ENCODE measurements at regions not wholly inside any gene's neighbourhood (a gene's known extent, or its start where the extent isn't known, plus 50 kb on each side); places are given as distances from the start of the nearest gene placed in this dataset.
"Not testable (repeated sequence)": the region's sequence is repeated elsewhere in the genome, so short reads cannot be mapped to it uniquely, and the experiment has no call there.

DNA sequence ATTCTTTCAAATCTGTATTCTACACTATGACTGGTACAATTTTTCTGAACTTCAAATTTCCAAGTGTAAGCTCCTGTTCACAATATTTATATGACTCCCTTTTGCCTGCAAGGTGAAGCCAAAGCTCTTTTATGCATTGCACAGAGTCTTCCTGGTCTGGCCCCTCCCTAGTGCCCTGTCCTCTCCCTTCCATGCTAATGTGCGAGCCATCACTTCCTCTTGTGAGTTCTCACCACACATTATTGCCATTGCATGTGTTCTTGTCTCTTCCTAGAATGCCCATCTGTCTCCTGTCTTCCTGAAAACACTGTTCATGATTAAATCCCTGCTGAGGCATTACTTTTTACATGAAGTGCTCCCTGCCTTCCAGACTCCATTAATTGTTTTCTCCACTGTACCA, 169.9 kb downstream of the MC4R start:
- DNase-seq (ENCODE audit: low read depth in 2 of 2), result no peak

DNA sequence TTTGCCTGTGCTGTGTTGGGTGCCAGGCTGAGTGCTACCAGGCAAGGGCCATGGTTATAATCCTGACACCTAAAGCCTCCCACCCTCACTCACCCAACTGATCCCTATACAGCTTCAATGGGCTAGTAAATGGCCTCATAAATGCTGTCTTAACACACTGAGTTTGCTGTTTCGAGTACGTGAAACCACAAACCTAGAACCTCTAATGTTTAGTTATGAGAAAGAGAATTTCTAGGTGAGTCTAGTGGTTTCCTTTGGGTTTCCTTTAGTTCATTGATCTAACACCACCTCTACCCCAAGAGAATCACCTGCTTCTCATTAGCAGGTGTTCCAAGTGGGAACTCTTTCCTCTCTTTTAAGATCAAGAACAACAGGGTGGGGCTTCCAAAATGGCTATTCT, 172.0 kb downstream of the MC4R start:
- DNase-seq (ENCODE audit: low read depth in 2 of 2), result no peak

DNA sequence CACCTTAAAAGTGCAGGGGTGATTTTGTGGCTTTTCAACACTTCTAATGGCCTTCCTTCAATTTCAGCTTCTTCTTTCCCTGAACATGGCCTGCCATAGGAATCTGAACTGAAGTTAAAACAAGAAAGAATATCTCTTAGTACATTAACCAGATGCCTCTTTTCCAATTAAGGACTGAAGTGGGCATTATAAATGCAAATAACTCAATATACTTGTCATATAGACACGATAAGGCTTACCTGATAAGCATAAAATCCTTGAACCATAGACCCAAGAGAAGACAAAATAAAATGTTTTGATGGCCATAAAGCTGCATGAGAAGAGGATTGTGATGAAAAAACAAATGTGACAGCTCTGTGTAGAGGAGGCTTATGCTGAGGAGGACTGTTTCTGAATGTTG, 173.1 kb downstream of the MC4R start:
- DNase-seq (ENCODE audit: low read depth in 2 of 2), result no peak

DNA sequence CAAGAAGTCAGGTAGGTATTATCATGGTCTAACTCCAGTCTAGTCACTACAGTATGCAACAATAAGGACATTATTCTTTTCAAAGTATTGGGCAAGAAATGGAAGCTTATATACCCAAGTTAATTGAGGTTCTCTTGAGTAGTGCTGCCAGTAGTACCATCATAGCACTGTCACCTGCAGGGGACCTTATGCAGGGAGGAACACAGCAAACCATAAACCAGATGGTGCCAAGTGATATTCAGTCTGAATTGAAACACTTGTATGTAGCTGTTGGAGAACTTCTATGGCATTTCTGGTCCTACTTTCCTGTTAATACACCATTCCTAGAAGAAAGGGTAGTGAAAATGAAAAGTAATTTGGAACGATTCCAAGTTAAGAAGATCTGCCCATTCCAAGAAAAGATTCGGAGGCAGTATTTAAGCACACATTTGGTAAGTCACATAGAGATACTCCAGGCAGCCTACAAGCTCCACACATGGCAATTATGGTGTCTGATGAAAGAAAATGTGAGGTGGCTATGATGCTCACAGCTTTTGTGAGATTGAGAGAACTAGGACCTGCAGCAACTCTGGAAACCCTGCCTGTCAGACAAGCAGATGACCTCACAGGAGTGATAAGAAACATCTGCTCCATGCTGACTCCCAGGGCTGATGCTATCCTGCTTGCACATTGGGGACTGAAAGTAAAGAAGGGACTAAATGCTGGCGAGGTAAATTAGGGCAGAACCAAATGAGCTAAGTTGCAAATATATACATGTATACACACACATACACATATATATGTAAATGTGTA, 174.7 kb downstream of the MC4R start:
- no peak for DNase-seq (ENCODE audit: low read depth in 2 of 2)

DNA sequence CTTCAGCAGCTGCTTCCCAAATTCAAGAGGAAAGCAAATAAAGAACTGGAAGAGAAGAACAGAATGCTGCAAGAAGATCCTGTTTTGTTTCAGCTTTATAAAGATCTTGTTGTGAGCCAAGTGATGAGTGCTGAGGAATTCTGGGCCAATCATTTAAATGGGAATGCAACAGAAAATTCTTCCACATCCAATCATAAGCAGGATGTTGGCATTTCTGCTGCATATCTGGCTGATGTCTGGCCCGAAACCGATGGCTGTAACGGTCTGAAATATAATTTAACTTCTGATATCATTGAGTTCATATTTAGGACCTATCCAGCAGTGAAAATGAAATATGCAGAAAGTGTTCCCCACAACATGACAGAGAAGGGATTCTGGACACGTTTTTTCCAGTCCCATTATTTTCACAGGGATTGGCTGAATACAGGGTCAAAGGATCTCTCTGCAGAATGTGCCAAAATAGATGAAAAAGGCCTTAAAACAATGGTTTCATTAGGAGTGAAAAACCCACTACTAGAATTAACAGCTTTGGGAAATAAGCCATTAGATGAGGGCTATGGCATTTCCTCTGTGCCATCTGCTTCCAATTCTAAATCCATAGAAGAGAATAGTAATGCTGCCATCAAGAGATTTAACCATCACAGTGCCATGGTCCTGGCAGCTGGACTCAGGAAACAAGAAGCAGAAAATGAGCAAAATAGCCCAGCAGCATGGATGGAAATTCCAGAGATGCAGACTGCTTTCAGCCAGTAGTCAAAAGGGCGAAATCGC, 175.6 kb downstream of the MC4R start:
- no peak for DNase-seq (ENCODE audit: low read depth in 2 of 2)

DNA sequence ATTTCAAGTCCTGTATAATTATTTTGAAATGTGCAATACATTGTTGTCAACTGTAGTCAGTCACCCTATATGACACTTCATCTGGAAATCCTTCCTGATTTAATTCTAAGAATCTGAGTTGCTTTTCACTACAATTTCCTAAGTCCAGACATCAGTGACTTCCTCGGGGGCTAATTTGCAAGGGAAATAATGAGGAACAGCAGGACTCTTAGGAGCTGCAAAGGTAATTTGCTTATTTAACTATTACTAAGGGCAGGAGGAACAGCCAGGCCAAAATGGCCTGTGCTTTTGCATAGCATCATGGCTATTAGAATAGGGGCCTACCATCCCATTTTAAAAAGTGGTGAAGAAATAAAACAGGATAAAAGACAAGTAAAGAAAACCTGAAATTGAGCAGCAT, 178.8 kb downstream of the MC4R start:
- DNase-seq (ENCODE audit: low read depth in 2 of 2), result no peak

DNA sequence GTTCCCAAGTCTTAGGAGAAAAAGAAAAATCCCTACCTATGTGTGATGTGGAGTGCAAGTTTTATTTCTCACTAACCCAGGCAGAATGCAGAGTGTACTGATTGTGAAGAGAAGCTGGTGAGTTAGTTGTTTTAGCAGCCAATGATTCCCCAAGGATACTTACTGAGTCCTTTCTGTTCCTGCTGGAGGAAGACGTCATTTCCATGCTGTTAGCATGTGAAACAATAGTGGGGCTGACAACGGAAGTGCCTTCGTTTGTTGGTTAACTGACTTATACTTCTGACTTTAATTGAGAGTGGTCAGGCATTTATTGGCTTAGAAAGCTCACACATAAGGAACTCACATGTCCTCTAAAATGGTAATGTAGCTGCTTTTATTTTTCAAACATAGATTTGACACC, 180.6 kb downstream of the MC4R start:
- no peak for DNase-seq (ENCODE audit: low read depth in 2 of 2)

DNA sequence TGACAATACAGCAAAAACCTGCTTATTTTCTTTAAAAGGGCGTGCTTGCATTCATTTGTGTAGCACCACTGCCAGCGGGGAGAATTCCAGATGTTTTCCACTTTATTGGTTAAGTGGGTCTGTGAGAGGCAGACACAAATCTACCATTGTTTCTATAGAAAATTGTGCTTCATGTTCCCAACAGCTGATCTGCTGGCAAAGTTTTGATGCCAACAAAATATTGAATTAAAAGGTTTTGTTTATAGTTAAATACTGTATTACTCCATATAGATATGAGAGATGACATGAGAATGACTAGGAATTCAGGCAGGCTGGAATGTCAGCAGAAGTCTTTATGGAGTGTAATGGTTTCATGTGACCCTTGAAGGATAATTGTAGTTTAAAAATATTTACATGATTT, 182.7 kb downstream of the MC4R start:
- DNase-seq (ENCODE audit: low read depth in 2 of 2), result no peak

DNA sequence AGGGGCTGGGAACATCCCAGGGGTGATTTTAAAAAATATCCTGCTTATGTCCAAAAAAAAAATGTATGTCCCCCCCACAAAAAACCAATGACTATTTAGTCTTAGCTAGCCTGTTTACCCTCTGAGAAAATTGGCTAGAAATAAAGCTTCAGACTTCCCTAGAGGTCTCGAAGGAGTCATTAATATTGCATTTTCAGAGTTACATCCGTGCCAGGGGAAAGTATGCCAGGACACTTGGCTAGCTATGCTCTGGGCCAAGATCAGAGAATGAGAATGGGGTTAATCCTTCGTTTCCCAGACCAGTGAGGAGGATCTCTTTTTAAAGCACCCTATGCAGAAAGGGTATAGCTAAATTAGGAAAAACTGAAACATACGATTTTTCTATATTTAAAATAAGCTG, 183.6 kb downstream of the MC4R start:
- no peak for DNase-seq (ENCODE audit: low read depth in 2 of 2)

DNA sequence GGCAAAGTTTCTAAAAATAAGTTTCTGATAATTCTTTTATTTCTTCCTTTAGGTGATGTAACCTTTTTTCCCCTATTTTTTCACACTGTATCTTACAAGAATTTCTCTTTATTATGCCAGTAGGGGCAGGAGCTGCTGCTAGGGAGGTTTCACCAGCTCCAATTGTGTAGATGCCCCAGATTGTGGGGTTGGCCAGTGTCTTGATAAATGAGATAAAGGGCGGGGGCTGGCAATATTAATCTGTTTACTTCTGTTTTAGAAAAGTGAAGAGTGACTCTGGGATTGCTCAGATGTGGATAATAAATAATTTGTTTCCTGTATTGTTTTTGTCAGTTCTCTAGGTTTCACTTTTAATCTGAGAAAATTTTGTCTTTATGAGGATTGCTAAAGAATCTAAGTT, 190.4 kb downstream of the MC4R start:
- DNase-seq (ENCODE audit: low read depth in 2 of 2), result no peak

DNA sequence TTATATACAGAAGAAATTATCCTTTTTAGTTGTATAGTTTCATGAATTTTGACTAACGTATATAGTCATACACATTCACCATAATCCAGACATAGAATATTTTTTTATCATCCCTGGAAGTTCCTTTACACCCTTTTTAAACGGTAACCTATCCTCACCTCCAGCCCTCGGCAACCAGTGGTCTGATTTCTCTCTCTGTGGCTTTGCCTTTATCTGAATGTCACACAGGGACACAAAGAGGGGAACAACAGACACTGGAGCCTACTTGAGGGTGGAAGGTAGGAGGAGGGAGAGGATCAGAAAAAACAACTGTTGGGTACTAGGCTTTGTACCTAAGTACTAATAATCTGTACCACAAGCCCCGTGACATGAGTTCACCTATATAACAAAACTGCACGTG, 191.9 kb downstream of the MC4R start:
- DNase-seq (ENCODE audit: low read depth in 2 of 2), result no peak

DNA sequence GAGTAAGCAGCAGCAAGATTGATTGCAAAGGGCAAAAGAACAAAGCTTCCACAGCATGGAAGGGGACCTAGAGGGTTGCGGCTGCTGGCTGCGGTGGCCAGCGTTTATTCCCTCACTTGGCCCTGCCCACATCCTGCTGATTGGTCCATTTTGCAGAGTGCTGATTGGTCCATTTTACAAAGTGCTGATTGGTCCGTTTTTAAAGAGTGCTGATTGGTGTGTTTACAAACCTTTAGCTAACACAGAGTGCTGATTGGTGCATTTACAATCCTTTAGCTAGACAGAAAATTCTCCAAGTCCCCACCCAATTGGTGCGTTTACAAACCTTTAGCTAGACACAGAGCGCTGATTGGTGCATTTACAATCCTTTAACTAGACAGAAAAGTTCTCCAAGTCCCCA, 194.4 kb downstream of the MC4R start:
- not testable (repeated sequence) for DNase-seq (ENCODE audit: low read depth in 2 of 2)

DNA sequence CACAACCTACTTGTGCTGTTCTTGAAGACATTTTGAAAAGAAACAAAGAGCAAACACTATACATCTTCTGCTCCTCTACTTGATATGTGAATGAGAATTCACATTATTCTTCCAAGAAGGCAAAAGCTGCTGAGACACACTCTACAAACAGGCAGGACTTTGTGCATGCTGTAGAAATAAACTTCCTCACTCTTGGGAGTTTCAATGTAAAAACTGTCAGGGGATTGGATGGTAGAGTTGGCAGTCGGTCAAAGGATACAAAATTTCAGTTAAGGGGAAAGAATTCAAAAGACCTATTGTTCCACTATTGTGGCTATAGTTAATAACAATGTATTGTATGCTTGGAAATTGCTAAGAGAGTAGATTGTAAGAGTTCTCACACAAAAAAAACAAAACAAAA, 196.3 kb downstream of the MC4R start:
- no peak for DNase-seq (ENCODE audit: low read depth in 2 of 2)

DNA sequence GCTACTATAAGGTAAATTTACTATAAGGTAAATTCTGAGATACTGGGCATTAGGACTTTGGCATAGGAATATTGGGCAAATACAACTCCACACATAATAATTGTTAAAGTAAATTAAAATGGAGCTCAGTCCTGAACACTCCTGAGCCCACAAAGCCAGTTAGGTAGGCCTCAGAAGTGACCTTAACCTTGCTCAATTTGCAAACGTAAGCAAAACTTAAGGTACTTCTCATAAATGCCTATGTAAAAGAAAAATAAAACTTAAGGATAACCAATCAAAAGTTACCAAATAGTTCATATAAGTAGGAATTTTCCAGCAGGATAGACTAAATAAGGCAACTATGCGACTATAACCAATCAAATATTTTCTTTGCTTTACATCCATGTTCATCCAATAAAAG, 197.7 kb downstream of the MC4R start:
- DNase-seq (ENCODE audit: low read depth in 2 of 2), result no peak

DNA sequence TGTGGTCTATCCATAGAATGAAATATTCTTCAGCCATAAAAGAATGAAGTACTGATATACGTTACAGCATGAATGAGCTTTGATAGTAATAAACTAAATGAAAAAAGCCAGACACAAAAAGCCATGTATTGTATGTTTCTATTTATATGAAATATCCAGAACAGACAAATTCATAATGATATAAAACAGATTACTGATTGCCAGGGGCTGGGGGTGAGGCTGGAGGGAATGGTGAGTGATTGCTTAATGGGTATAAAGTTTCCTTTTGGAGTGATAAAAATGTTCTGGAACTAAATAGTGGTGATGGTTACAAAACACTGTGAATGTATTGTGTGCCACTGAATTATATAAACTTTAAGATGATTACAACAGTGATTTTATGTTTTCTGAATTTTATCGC, 200.5 kb downstream of the MC4R start:
- DNase-seq (ENCODE audit: low read depth in 2 of 2), result no peak

DNA sequence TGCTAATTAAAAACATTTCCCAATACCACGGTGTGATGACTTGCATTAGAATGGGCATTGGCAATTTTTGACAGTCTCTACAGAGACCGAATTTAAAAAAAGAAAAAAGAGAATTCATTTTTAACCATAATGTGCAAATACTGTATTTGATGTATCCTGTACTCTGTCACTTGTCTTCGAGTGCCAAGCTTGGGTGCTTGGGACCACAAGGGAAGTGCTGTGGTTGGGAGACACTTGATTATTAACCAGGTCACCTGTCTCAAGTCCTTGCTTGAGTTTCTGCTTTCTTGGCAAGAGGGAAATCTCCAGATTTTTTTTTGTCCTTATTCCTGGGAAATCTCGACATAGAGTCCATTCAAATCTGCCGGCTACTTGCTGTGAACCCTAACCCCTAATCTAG, 209.0 kb downstream of the MC4R start:
- DNase-seq (ENCODE audit: low read depth in 2 of 2), result no peak

DNA sequence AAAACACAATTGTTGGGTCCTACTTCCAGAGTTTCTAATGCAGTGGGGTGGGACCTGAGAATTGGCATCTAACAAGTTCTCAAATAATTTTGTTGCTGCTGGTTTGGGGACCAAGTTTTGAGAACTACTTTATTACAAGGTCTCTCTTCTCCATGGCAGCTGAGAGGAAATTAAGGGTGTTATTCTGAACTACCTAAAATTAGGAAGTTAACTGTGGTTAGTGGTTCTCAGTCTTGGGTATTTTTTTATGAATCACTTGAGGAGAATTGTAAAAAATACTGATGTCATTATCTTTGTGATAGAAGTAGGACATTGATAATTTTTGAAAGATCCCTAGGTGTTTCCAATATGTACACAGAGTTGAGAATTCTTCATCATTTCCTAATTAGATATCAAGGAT, 210.2 kb downstream of the MC4R start:
- DNase-seq (ENCODE audit: low read depth in 2 of 2), result no peak

DNA sequence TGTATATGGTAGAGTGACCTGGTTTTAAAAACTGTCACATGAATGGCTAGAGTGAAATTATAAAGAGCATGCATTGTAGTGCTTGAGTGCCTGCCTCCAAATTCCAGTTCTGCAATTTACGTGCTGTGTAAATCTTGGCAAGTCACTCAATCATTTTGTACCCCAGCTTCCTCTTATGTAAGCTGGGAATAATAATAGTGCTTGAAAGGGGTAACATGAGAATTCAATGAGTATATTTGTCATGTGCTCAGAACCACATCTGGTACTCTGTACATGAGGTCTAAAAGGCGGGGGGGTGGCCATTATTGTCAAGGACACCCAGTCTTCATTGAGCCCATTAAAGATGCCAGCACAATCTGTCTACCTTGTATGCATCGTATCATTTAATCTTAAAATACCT, 214.8 kb downstream of the MC4R start:
- no peak for DNase-seq (ENCODE audit: low read depth in 2 of 2)

DNA sequence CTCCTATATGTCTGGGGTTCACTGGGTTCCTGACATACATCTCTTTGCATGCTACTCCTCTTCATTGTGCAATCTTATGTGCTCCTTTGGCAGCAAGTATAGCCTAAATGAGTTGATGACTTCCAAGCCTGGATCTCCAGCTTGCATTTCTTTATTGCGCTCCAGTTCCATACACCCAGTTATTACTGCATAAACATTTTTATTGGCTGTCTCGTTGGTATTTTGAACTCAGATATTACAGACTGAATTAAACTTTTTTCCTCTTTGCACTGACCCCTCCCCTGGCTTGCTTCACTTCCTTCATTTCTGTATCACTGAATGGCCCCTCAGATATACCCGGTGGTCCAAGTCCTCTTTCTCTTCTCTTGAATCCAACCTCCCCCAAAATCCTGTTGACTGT, 219.2 kb downstream of the MC4R start:
- DNase-seq (ENCODE audit: low read depth in 2 of 2), result no peak

DNA sequence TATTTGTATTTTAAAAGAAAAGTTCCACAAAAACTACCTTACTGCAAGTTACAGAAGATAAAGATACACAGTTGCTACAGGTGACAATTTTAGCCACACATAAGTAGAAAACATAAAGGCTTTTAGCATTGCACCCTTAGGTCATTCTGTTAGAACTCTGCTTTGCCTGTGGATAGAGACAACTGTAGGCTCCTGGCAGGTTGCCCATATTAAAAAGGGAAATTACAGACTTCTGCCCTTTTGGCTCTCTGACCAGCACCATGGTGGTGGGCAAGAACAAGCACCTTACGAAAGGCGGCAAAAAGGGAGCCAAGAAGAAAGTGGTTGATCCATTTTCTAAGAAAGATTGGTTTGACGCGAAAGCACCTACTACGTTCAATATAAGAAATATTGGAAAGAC, 223.3 kb downstream of the MC4R start:
- DNase-seq (ENCODE audit: low read depth in 2 of 2), result no peak

DNA sequence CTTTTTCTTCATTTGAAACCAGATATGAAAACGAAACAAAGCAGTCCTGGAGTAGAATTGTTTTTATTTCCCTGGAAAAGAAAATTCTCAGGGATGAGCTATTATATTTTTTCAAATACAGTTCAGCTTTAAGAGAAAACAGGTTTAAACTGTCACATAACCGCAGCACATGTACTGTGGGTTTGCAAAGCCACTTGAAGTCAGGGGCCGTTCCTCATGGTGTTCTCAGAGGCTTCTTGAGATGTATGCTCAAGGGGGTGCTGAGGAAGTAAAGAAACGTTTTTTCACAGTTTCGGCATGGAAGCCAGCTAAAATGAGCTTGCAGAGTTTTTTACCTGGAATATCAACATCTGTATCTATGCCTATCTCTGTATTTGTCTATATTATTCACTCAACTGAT, 225.3 kb downstream of the MC4R start:
- no peak for DNase-seq (ENCODE audit: low read depth in 2 of 2)

DNA sequence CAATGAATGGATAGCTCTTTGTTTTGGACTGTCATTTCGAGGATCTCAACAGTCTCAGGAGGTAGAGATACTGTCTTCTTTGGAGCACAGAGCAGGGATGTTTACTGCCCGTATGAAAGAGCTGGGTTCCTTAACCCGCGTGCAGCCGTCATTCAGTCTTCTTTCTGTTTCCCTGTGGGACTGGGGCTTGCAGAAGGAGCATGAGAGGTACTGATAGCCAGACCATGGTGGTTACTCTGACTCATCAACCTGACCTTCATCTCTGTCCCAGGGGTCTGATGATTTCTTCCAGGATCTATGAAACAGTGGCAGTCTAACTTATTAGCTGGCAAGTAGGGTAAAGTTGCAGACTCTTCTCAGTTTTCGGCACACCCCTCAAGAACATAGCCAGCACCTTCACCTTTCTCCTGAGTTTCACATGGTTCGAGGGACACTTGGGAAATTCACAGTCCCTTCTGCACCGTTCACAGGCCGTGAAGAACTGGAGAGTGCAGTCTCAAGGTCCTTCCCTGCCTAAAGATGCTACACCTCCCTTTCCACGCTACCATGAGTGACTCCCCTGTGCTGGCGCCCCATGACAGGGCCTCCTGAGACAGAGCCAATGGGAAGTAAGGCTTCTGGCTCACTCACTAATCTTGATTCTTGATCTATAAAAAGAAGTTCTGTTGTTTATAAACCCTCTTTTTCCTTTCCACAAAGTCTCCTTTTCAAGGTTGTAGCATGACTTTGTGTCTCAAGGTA, 226.2 kb downstream of the MC4R start:
- DNase-seq (ENCODE audit: low read depth in 2 of 2), result no peak

DNA sequence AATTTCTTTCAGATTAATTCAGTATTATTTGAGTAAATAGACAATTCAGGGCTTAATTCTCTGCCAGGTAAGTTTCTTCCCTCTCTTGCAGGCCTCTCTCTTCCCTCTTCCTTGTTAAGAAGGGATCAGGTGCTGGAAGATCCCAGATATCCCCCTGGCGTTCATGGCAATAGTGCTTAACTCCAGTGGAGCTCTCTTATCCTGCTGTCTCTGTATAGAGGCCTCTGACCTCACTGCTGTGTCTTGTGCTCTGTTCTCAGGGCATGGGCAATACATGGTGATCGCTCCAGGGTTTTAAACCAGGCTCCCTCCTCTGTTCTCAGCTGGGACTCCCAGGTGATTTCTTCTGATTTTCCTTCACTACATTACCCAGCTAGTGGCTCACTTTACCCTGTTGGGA, 226.8 kb downstream of the MC4R start:
- no peak for DNase-seq (ENCODE audit: low read depth in 2 of 2)
